GM19193 (cell line): ENCODE measurements at regions not wholly inside any gene's neighbourhood (a gene's known extent, or its start where the extent isn't known, plus 50 kb on each side); places are given as distances from the start of the nearest gene placed in this dataset.
A peak's percentile ranks its signal among the peaks of the same experiment; 100 is the strongest.

Experiments
- POLR2A ChIP-seq: IDR thresholded peaks from 4 replicates; pipeline ENCODE4 v1.6.1; 2011; ENCODE audit not compliant: insufficient read depth, insufficient read length; ENCODE audit errors: extremely low read depth

- peak; percentile 89 for TF ChIP-seq POLR2A
Measured at GRCh38 chr9:6703898-6704639, 53.7 kb upstream of the KDM4C start.

- no peak for TF ChIP-seq POLR2A
Measured at GRCh38 chr9:6702707-6703106, 55.1 kb upstream of the KDM4C start.

- TF ChIP-seq POLR2A: no peak
Measured at GRCh38 chr9:6696178-6696577, 50.6 kb upstream of the GLDC start.

- no peak for TF ChIP-seq POLR2A
Measured at GRCh38 chr9:6695121-6695814, 49.7 kb upstream of the GLDC start.
